ENCODE measurements at regions not wholly inside any gene's neighbourhood (a gene's known extent, or its start where the extent isn't known, plus 50 kb on each side); places are given as distances from the start of the nearest gene placed in this dataset.

DNA sequence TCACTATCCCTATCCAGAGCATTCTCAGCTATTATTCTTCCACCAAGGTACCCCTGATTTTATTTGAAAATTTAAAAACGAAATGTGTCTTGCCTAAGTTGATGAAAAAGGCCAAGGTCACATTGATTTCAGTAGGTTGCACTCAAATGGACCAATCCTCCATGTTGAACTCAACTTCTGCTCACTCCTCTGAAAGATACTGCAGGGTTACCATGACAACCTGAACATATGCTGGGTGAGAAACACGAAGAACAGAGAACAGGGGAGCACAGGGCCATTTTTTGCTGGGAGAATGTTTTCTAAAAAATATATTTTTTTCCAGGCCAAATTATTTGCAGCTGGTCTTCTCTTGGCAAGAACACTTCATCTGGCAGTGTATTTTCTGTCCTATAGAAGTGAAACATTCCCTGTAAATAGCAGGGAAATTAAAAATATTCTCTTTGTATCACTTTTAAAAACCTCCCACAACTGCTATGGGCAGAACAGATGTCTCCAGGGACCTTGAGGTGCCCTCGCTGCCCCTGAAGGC, 215.9 kb downstream of the NXNL2 start:
- H3K9me3 Mint-ChIP-seq (ENCODE audit: insufficient read depth): no peaks in the 10 kb centered on the region

GRCh38 chr9:88751781-88752180, 216.8 kb downstream of the NXNL2 start:
- ChIA-PET CTCF (no interaction called here), POLR2A (no interaction called here)
- Histone ChIP-seq H3K27me3 (replicated peaks in 1 of 4; ENCODE audit: control extremely low read depth in 1 of 4, control insufficient read depth in 3 of 4, insufficient read depth in 4 of 4, low read length in 3 of 4) (peaks cover 0 to 3% (median 0%) of the 10 kb centered on the region in 4 experiments), H3K9ac (ENCODE audit: low read length) (no peak overlapping the region), H2AFZ (ENCODE audit: insufficient read depth, low read depth, low read length, poor library complexity, severe bottlenecking) (no peak overlapping the region), H3K4me2 (replicated peaks; ENCODE audit: low read depth, low read length, poor library complexity, severe bottlenecking) (no peak overlapping the region), H3K4me3 (ENCODE audit: control extremely low read depth in 1 of 5, extremely low read depth in 1 of 5, insufficient read depth in 1 of 5, low read depth in 2 of 5, low read length in 4 of 5) (no peak overlapping the region), H3K9me3 (ENCODE audit: control extremely low read depth in 1 of 3, control insufficient read depth in 2 of 3, insufficient read depth in 1 of 3, low read length in 2 of 3) (peaks cover 0 to 10% (median 0%) of the 10 kb centered on the region in 3 donors), H3K27ac (ENCODE audit: low read length in 2 of 2) (no peak overlapping the region), H3K4me1 (ENCODE audit: control insufficient read depth in 2 of 2, insufficient read depth in 2 of 2, low read length in 2 of 2) (no peaks in the 10 kb centered on the region), H3K36me3 (replicated peaks in 1 of 2; ENCODE audit: control extremely low read depth in 1 of 2, control insufficient read depth in 1 of 2, extremely low read depth in 1 of 2, insufficient read depth in 2 of 2, low read length in 1 of 2) (no peaks in the 10 kb centered on the region), H3K79me2 (ENCODE audit: control insufficient read depth, insufficient read depth, low read length) (no peaks in the 10 kb centered on the region), H4K20me1 (ENCODE audit: control insufficient read depth, insufficient read depth, low read length, poor library complexity, severe bottlenecking) (no peaks in the 10 kb centered on the region)
- Mint-ChIP-seq H3K27me3 (no peaks in the 10 kb centered on the region), H3K4me1 (no peaks in the 10 kb centered on the region), H3K27ac (no peak overlapping the region), H3K4me3 (no peak overlapping the region), H3K9me3 (ENCODE audit: insufficient read depth) (no peaks in the 10 kb centered on the region)
- ATAC-seq (ENCODE audit: low read depth) (no peak), DNase-seq (no peak)
- 81% methylated on average over 7 of the region's 8 CpGs for WGBS (ENCODE audit: insufficient coverage)
- TF ChIP-seq EZH2 (IDR thresholded peaks at IDR 0.05; ENCODE audit: borderline replicate concordance, insufficient read depth, low read depth, low read length, poor library complexity, severe bottlenecking): no peak
- TF ChIP-seq, protein P1, sequence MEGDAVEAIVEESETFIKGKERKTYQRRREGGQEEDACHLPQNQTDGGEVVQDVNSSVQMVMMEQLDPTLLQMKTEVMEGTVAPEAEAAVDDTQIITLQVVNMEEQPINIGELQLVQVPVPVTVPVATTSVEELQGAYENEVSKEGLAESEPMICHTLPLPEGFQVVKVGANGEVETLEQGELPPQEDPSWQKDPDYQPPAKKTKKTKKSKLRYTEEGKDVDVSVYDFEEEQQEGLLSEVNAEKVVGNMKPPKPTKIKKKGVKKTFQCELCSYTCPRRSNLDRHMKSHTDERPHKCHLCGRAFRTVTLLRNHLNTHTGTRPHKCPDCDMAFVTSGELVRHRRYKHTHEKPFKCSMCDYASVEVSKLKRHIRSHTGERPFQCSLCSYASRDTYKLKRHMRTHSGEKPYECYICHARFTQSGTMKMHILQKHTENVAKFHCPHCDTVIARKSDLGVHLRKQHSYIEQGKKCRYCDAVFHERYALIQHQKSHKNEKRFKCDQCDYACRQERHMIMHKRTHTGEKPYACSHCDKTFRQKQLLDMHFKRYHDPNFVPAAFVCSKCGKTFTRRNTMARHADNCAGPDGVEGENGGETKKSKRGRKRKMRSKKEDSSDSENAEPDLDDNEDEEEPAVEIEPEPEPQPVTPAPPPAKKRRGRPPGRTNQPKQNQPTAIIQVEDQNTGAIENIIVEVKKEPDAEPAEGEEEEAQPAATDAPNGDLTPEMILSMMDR (IDR thresholded peaks at IDR 0.05): no peak
- intact Hi-C loops (cut with micrococcal nuclease): no loop called here

More for the DNA sequence above, 215.9 kb downstream of the NXNL2 start:
- H3K4me3 Mint-ChIP-seq: no peak overlapping the region
- no peak for DNase-seq
- Histone ChIP-seq H3K4me1 (ENCODE audit: control insufficient read depth in 2 of 2, insufficient read depth in 2 of 2, low read length in 2 of 2) (no peaks in the 10 kb centered on the region), H3K4me3 (ENCODE audit: control extremely low read depth in 1 of 5, extremely low read depth in 1 of 5, insufficient read depth in 1 of 5, low read depth in 2 of 5, low read length in 4 of 5) (no peak overlapping the region), H3K36me3 (replicated peaks in 1 of 2; ENCODE audit: control extremely low read depth in 1 of 2, control insufficient read depth in 1 of 2, extremely low read depth in 1 of 2, insufficient read depth in 2 of 2, low read length in 1 of 2) (no peaks in the 10 kb centered on the region), H3K9ac (ENCODE audit: low read length) (no peak overlapping the region), H4K20me1 (ENCODE audit: control insufficient read depth, insufficient read depth, low read length, poor library complexity, severe bottlenecking) (no peaks in the 10 kb centered on the region), H3K27ac (ENCODE audit: low read length in 2 of 2) (no peak overlapping the region), H3K4me2 (replicated peaks; ENCODE audit: low read depth, low read length, poor library complexity, severe bottlenecking) (no peak overlapping the region), H2AFZ (ENCODE audit: insufficient read depth, low read depth, low read length, poor library complexity, severe bottlenecking) (no peak overlapping the region), H3K27me3 (replicated peaks in 1 of 4; ENCODE audit: control extremely low read depth in 1 of 4, control insufficient read depth in 3 of 4, insufficient read depth in 4 of 4, low read length in 3 of 4) (peaks cover 0 to 3% (median 0%) of the 10 kb centered on the region in 4 experiments), H3K9me3 (ENCODE audit: control extremely low read depth in 1 of 3, control insufficient read depth in 2 of 3, insufficient read depth in 1 of 3, low read length in 2 of 3) (peaks cover 0 to 10% (median 0%) of the 10 kb centered on the region in 3 donors), H3K79me2 (ENCODE audit: control insufficient read depth, insufficient read depth, low read length) (no peaks in the 10 kb centered on the region)
- intact Hi-C loops (cut with micrococcal nuclease): no loop called here
- POLR2A ChIA-PET: no interaction called here
- no peaks in the 10 kb centered on the region for H3K4me1 Mint-ChIP-seq
- no peaks in the 10 kb centered on the region for H3K27me3 Mint-ChIP-seq
- CTCF ChIA-PET: no interaction called here
- no peak for ATAC-seq (ENCODE audit: low read depth)
- 67% methylated on average over 1 of the region's 3 CpGs for WGBS (ENCODE audit: insufficient coverage)
- TF ChIP-seq EZH2 (IDR thresholded peaks at IDR 0.05; ENCODE audit: borderline replicate concordance, insufficient read depth, low read depth, low read length, poor library complexity, severe bottlenecking): no peak
- TF ChIP-seq, protein P1 (IDR thresholded peaks at IDR 0.05): no peak
- H3K27ac Mint-ChIP-seq: no peak overlapping the region

All from B cell (primary cell).